ENCODE measurements at regions not wholly inside any gene's neighbourhood (a gene's known extent, or its start where the extent isn't known, plus 50 kb on each side); places are given as distances from the start of the nearest gene placed in this dataset.

- 75 to 86% methylated on average over 4 of the region's 4 CpGs for WGBS, 2 donors
- DNase-seq: no peak
- no peak for ATAC-seq (ENCODE audit: low FRiP score)
- Histone ChIP-seq H3K4me3 (ENCODE audit: low read length in 2 of 2) (no peak overlapping the region), H3K9me3 (ENCODE audit: control insufficient read depth, low read length) (no peaks in the 10 kb centered on the region), H3K27ac (ENCODE audit: low read depth in 1 of 2, low read length in 2 of 2) (no peak overlapping the region), H3K27me3 (ENCODE audit: control insufficient read depth in 1 of 2, insufficient read depth in 2 of 2, low read length in 1 of 2) (peaks cover 0 to 2% of the 10 kb centered on the region in 2 donors), H3K36me3 (ENCODE audit: control insufficient read depth in 1 of 2, insufficient read depth in 2 of 2, low read length in 1 of 2) (no peaks in the 10 kb centered on the region), H3K4me1 (ENCODE audit: control insufficient read depth in 1 of 2, insufficient read depth in 2 of 2, low read length in 2 of 2) (no peaks in the 10 kb centered on the region)
- intact Hi-C loops (cut with DNase I): no loop called here
Measured at GRCh38 chr2:60283626-60284025, 269.8 kb downstream of the BCL11A start.

GRCh38 chr2:60282886-60283285, 270.6 kb downstream of the BCL11A start:
- Histone ChIP-seq H3K4me1 (ENCODE audit: control insufficient read depth in 1 of 2, insufficient read depth in 2 of 2, low read length in 2 of 2) (no peaks in the 10 kb centered on the region), H3K4me3 (ENCODE audit: low read length in 2 of 2) (no peak overlapping the region), H3K27ac (ENCODE audit: low read depth in 1 of 2, low read length in 2 of 2) (no peak overlapping the region), H3K36me3 (ENCODE audit: control insufficient read depth in 1 of 2, insufficient read depth in 2 of 2, low read length in 1 of 2) (no peaks in the 10 kb centered on the region), H3K27me3 (ENCODE audit: control insufficient read depth in 1 of 2, insufficient read depth in 2 of 2, low read length in 1 of 2) (peaks cover 0 to 2% of the 10 kb centered on the region in 2 donors), H3K9me3 (ENCODE audit: control insufficient read depth, low read length) (no peaks in the 10 kb centered on the region)
- intact Hi-C loops (cut with DNase I): no loop called here
- ATAC-seq (ENCODE audit: low FRiP score) (no peak), DNase-seq (no peak)

DNA sequence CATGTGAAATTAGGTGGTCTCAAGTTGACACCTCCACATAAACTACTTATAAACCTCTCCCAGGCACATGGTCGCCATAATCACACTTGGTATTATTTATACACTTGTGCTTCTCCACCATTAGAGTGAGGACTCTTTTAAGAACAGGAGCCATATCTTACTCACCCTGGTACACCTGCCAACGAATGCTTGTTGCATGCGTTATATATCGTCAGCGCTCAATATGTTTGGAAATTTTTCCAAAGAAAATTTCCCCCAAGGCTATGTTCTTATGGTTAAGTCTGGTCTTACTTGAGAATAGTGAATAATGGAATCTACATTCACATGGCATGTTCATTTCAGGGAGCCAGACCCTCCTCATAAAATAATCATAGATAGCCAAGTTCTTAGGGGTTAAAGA, 271.7 kb downstream of the BCL11A start:
- peaks cover 0 to 2% of the 10 kb centered on the region in 2 donors for H3K27me3 ChIP-seq (ENCODE audit: control insufficient read depth in 1 of 2, insufficient read depth in 2 of 2, low read length in 1 of 2)
- H3K4me3 ChIP-seq (ENCODE audit: low read length in 2 of 2): no peak overlapping the region
- intact Hi-C loops (cut with DNase I): no loop called here
- DNase-seq: no peak
- H3K9me3 ChIP-seq (ENCODE audit: control insufficient read depth, low read length): no peaks in the 10 kb centered on the region
- no peak for ATAC-seq (ENCODE audit: low FRiP score)
- H3K36me3 ChIP-seq (ENCODE audit: control insufficient read depth in 1 of 2, insufficient read depth in 2 of 2, low read length in 1 of 2): no peaks in the 10 kb centered on the region
- 68 to 70% methylated on average over 5 of the region's 5 CpGs for WGBS, 2 donors
- H3K27ac ChIP-seq (ENCODE audit: low read depth in 1 of 2, low read length in 2 of 2): no peak overlapping the region
- no peaks in the 10 kb centered on the region for H3K4me1 ChIP-seq (ENCODE audit: control insufficient read depth in 1 of 2, insufficient read depth in 2 of 2, low read length in 2 of 2)

DNA sequence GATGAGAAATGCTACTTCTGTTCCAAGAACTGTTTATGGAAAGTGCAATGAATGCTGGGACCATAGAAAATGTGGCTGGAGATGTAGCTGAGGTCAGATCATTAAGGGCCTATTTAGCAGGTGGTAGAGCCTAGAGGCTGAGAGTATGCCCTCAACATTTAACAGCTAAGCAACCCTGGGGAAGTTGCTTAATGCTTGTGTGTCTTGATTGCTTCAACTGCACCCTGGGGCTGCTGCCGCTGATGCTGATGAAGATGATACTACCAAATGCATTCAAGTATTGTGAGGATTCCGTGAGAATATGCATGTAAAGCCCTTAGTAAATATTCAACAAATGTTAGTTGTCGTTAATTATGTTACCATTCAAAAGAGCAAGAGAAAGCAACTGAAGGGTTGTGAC, 273.2 kb downstream of the BCL11A start:
- intact Hi-C loops (cut with DNase I): no loop called here
- DNase-seq (no peak), ATAC-seq (ENCODE audit: low FRiP score) (no peak)
- WGBS, 2 donors: 94 to 100% methylated on average over 3 of the region's 3 CpGs
- no peaks in the 10 kb centered on the region for H3K4me1 ChIP-seq (ENCODE audit: control insufficient read depth in 1 of 2, insufficient read depth in 2 of 2, low read length in 2 of 2)
- H3K27ac ChIP-seq (ENCODE audit: low read depth in 1 of 2, low read length in 2 of 2): no peak overlapping the region
- H3K9me3 ChIP-seq (ENCODE audit: control insufficient read depth, low read length): no peaks in the 10 kb centered on the region
- H3K4me3 ChIP-seq (ENCODE audit: low read length in 2 of 2): no peak overlapping the region
- no peaks in the 10 kb centered on the region for H3K36me3 ChIP-seq (ENCODE audit: control insufficient read depth in 1 of 2, insufficient read depth in 2 of 2, low read length in 1 of 2)
- H3K27me3 ChIP-seq (ENCODE audit: control insufficient read depth in 1 of 2, insufficient read depth in 2 of 2, low read length in 1 of 2): peaks cover 0 to 2% of the 10 kb centered on the region in 2 donors

DNA sequence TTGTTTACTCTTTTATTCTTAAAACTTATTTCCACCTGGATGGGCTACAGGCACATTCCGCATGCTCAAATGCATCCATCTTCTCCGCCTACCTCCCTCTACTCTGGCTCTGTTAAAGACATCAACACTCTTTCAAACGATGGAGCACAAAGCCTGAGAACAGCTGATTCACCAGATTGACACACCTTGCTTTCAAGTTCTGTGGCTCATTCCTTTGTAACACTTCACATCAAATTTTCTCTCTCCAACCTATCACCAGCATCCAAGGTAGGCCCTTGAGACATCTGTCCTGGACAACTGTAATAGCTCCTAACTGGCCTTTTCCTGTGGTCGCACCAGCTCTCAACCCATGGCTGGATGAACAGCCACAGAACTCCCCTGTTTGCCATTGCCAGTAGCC, 274.5 kb downstream of the BCL11A start:
- no peak for ATAC-seq (ENCODE audit: low FRiP score)

GRCh38 chr2:60275958-60276357, 277.5 kb downstream of the BCL11A start:
- WGBS, 2 donors: 81 to 84% methylated on average over 3 of the region's 3 CpGs
- ATAC-seq (ENCODE audit: low FRiP score): no peak

More for the DNA sequence above, 274.5 kb downstream of the BCL11A start:
- WGBS, 2 donors: 85 to 87% methylated on average over 4 of the region's 4 CpGs
- H3K36me3 ChIP-seq (ENCODE audit: control insufficient read depth in 1 of 2, insufficient read depth in 2 of 2, low read length in 1 of 2): no peaks in the 10 kb centered on the region
- H3K27me3 ChIP-seq (ENCODE audit: control insufficient read depth in 1 of 2, insufficient read depth in 2 of 2, low read length in 1 of 2): no peaks in the 10 kb centered on the region
- DNase-seq: no peak
- no peak overlapping the region for H3K27ac ChIP-seq (ENCODE audit: low read depth in 1 of 2, low read length in 2 of 2)
- no peak overlapping the region for H3K4me3 ChIP-seq (ENCODE audit: low read length in 2 of 2)
- no peaks in the 10 kb centered on the region for H3K4me1 ChIP-seq (ENCODE audit: control insufficient read depth in 1 of 2, insufficient read depth in 2 of 2, low read length in 2 of 2)
- H3K9me3 ChIP-seq (ENCODE audit: control insufficient read depth, low read length): peaks cover 3% of the 10 kb centered on the region
- intact Hi-C loops (cut with DNase I): no loop called here

DNA sequence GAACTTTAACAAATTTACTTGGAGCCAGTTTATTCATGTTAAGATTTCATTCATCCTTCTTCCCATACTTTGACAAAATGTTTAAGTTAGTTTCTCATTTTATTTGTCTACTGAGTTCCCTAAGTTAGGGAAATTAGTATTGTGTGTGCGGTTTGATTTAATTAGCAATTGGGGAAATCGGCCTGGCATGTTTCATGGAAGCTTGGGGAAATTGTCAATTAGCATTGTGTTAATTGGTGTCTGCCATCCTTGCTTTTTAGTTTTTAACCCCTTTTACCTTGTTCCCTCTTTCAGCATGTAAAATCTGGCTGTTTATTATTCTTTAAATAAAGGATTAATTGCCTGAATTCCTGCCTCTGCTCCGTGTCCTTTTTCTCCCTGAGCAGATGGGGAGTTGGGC, 279.6 kb downstream of the BCL11A start:
- WGBS, 2 donors: 95% methylated on average over 3 of the region's 3 CpGs
- Histone ChIP-seq H3K27me3 (ENCODE audit: control insufficient read depth in 1 of 2, insufficient read depth in 2 of 2, low read length in 1 of 2) (no peaks in the 10 kb centered on the region), H3K36me3 (ENCODE audit: control insufficient read depth in 1 of 2, insufficient read depth in 2 of 2, low read length in 1 of 2) (no peaks in the 10 kb centered on the region), H3K9me3 (ENCODE audit: control insufficient read depth, low read length) (peaks cover 3% of the 10 kb centered on the region), H3K4me1 (ENCODE audit: control insufficient read depth in 1 of 2, insufficient read depth in 2 of 2, low read length in 2 of 2) (no peaks in the 10 kb centered on the region), H3K4me3 (ENCODE audit: low read length in 2 of 2) (no peak overlapping the region), H3K27ac (ENCODE audit: low read depth in 1 of 2, low read length in 2 of 2) (no peak overlapping the region)
- intact Hi-C loops (cut with DNase I): no loop called here
- DNase-seq (no peak), ATAC-seq (ENCODE audit: low FRiP score) (no peak)

More at GRCh38 chr2:60275958-60276357, 277.5 kb downstream of the BCL11A start:
- H3K36me3 ChIP-seq (ENCODE audit: control insufficient read depth in 1 of 2, insufficient read depth in 2 of 2, low read length in 1 of 2): no peaks in the 10 kb centered on the region
- no peaks in the 10 kb centered on the region for H3K4me1 ChIP-seq (ENCODE audit: control insufficient read depth in 1 of 2, insufficient read depth in 2 of 2, low read length in 2 of 2)
- H3K9me3 ChIP-seq (ENCODE audit: control insufficient read depth, low read length): peaks cover 3% of the 10 kb centered on the region
- intact Hi-C loops (cut with DNase I): no loop called here
- DNase-seq: no peak
- H3K27me3 ChIP-seq (ENCODE audit: control insufficient read depth in 1 of 2, insufficient read depth in 2 of 2, low read length in 1 of 2): no peaks in the 10 kb centered on the region
- H3K4me3 ChIP-seq (ENCODE audit: low read length in 2 of 2): no peak overlapping the region
- no peak overlapping the region for H3K27ac ChIP-seq (ENCODE audit: low read depth in 1 of 2, low read length in 2 of 2)

DNA sequence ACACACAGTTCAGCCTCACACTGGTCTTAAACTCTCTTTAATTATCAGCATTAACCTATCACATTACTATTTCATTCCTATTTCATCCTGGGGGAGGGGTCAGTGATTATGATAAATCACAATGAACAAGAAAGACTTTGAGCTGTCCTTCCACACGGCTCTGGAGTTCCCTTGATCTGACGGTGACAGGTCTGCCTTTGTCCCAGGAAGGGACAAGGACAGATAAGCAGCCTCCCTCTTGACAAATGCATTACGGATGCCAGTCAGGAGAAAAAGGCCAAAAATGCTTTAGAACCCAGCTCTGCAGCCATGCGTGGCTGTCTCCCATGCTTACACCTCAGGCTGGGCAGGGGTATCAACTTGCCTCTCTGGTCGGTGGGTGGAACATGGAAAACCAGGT, 281.7 kb downstream of the BCL11A start:
- DNase-seq: no peak
- Histone ChIP-seq H3K9me3 (ENCODE audit: control insufficient read depth, low read length) (peaks cover 3% of the 10 kb centered on the region), H3K4me3 (ENCODE audit: low read length in 2 of 2) (no peak overlapping the region), H3K27me3 (ENCODE audit: control insufficient read depth in 1 of 2, insufficient read depth in 2 of 2, low read length in 1 of 2) (no peaks in the 10 kb centered on the region), H3K36me3 (ENCODE audit: control insufficient read depth in 1 of 2, insufficient read depth in 2 of 2, low read length in 1 of 2) (no peaks in the 10 kb centered on the region), H3K27ac (ENCODE audit: low read depth in 1 of 2, low read length in 2 of 2) (no peak overlapping the region), H3K4me1 (ENCODE audit: control insufficient read depth in 1 of 2, insufficient read depth in 2 of 2, low read length in 2 of 2) (no peaks in the 10 kb centered on the region)
- intact Hi-C loops (cut with DNase I): no loop called here
- WGBS, 2 donors: 89 to 90% methylated on average over 5 of the region's 5 CpGs
- ATAC-seq (ENCODE audit: low FRiP score): no peak

GRCh38 chr2:60271131-60271530, 282.3 kb downstream of the BCL11A start:
- WGBS, 2 donors: 94 to 95% methylated on average over 7 of the region's 7 CpGs

More at GRCh38 chr2:60271131-60271530, 282.3 kb downstream of the BCL11A start:
- Histone ChIP-seq H3K36me3 (ENCODE audit: control insufficient read depth in 1 of 2, insufficient read depth in 2 of 2, low read length in 1 of 2) (no peaks in the 10 kb centered on the region), H3K4me1 (ENCODE audit: control insufficient read depth in 1 of 2, insufficient read depth in 2 of 2, low read length in 2 of 2) (no peaks in the 10 kb centered on the region), H3K27me3 (ENCODE audit: control insufficient read depth in 1 of 2, insufficient read depth in 2 of 2, low read length in 1 of 2) (no peaks in the 10 kb centered on the region), H3K9me3 (ENCODE audit: control insufficient read depth, low read length) (peaks cover 3% of the 10 kb centered on the region), H3K4me3 (ENCODE audit: low read length in 2 of 2) (no peak overlapping the region), H3K27ac (ENCODE audit: low read depth in 1 of 2, low read length in 2 of 2) (no peak overlapping the region)
- ATAC-seq (ENCODE audit: low FRiP score): no peak
- no peak for DNase-seq
- intact Hi-C loops (cut with DNase I): no loop called here
